AG20443 (cell line): ENCODE measurements at regions not wholly inside any gene's neighbourhood (a gene's known extent, or its start where the extent isn't known, plus 50 kb on each side); places are given as distances from the start of the nearest gene placed in this dataset.

Experiments used
- DNase-seq: peaks from one replicate; pipeline ENCODE4 v3.0.0; 2012; ENCODE audit warnings: low spot score, mixed read lengths

GRCh38 chr11:127070808-127071207 lies 70.2 kb upstream of the KIRREL3 start:
- DNase-seq = no peak

- peak; percentile 53 for DNase-seq
Measured at GRCh38 chr11:127066401-127067090, 66.0 kb upstream of the KIRREL3 start.

GRCh38 chr11:127063241-127063640 lies 62.7 kb upstream of the KIRREL3 start:
- DNase-seq = no peak

GRCh38 chr11:127061947-127062346 lies 61.4 kb upstream of the KIRREL3 start:
- no peak for DNase-seq

- DNase-seq = peak; percentile 71
Measured at GRCh38 chr11:127059750-127060149, 59.2 kb upstream of the KIRREL3 start.

GRCh38 chr11:127059286-127059685 lies 58.7 kb upstream of the KIRREL3 start:
- no peak for DNase-seq

GRCh38 chr11:127058524-127058923 lies 58.0 kb upstream of the KIRREL3 start:
- no peak for DNase-seq

- no peak for DNase-seq
Measured at GRCh38 chr11:127057126-127057525, 56.6 kb upstream of the KIRREL3 start.

GRCh38 chr11:127056338-127056971 lies 55.9 kb upstream of the KIRREL3 start:
- peak; percentile 20 for DNase-seq

- DNase-seq = no peak
Measured at GRCh38 chr11:127055236-127055635, 54.7 kb upstream of the KIRREL3 start.

GRCh38 chr11:127054153-127054552 lies 53.6 kb upstream of the KIRREL3 start:
- no peak for DNase-seq

- DNase-seq = no peak
Measured at GRCh38 chr11:127052404-127052803, 51.8 kb upstream of the KIRREL3 start.
